Stimulated activated naive CD8-positive, alpha-beta T cell treated with anti-CD3 and anti-CD28 coated beads, Interleukin-15, Interleukin-2, amounts not matched to agents 100 U/mL and 50 U/mL, for 24 hours (primary cell): ENCODE measurements at regions not wholly inside any gene's neighbourhood (a gene's known extent, or its start where the extent isn't known, plus 50 kb on each side); places are given as distances from the start of the nearest gene placed in this dataset.
"Not testable (repeated sequence)": the region's sequence is repeated elsewhere in the genome, so short reads cannot be mapped to it uniquely, and the experiment has no call there.

Source experiments
- ATAC-seq: fragments of 150-1000 bp; cut with Tn5 transposase; one replicate; pipeline ENCODE4 v1.10.0; 2021
- DNase-seq: peaks from one replicate; pipeline ENCODE4 v3.0.0; 2021

DNA sequence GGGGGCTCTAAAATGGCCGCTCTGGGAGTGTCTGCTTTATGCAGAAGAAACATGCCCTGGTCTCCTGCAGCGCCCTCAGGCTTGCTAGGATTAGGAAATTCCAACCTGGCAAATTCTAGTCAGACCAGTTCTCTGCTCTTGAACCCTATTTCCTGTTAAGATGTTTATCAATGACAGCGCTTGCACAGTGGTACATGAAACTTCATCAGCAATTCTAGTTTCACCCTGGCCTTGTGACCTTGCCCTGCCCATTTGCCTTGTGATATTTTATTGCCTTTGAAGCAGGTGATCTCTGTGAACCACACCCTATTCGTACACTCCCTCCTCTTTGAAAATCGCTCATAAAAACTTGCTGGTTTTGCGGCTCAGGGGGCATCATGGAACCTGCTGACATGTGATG is 1184.0 kb downstream of the JRKL start:
- ATAC-seq, DNase-seq: not testable (repeated sequence)

DNA sequence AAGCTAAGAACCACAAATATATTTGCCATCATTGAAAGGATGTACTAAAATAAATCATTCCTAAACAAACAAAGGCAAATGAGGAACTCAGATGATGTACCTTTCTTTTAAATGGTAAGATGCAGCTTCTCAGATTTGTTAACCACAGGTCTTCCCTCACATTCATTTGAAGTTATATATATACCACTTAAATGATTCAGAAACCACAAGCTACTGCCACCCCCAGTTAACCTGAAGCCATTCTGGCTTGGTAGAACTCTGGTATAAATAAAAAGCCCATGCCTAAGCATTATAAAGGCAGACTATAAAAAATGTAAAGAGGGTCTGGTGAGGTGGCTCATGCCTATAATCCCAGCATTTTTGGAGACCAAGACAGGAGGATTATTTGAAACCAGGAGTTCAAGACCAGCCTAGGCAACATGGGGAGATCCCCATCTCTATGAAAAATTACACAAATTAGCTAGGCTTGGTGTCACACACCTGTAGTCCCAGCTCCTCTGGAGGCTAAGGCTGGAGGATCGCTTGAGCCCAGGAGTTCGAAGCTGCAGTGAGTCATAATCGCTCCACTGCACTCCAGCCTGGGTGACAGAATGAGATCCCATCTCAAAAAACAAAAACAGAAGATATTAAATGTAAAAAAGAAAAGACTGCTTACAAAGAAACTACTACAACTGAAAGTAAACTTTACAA is 1185.3 kb downstream of the JRKL start:
- DNase-seq: no peak

GRCh38 chr11:97607291-97608000 is 1217.6 kb downstream of the JRKL start:
- DNase-seq: no peak
- no peak for ATAC-seq

More for the DNA sequence above, 1185.3 kb downstream of the JRKL start:
- no peak for ATAC-seq

- no peak for DNase-seq
- ATAC-seq: no peak
Observed at GRCh38 chr11:97610000-97610399, 1220.2 kb downstream of the JRKL start.

- ATAC-seq: no peak
- DNase-seq: no peak
Observed at GRCh38 chr11:97610854-97611253, 1221.0 kb downstream of the JRKL start.

GRCh38 chr11:97611345-97611744 is 1221.5 kb downstream of the JRKL start:
- DNase-seq (no peak), ATAC-seq (no peak)

DNA sequence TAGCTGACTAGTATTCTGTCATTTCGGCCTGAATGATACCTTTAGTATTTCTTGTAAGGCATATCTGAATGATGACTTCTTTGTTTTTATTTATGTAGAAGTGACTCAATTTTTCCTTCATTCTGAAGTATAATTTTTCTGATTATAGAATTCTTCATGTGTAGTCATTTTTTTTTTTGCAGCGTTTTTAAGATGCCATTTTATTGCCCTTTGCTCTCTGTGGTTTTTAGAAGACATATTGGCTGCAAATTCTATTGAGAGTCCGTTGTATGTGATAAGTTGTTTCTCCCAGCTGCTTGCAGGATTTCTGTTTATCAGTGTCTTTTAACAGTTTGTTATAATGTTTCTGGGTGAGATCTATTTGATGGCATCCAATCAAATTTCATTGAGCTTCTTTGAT is 1224.8 kb downstream of the JRKL start:
- ATAC-seq (no peak), DNase-seq (no peak)

GRCh38 chr11:97615546-97615945 is 1225.7 kb downstream of the JRKL start:
- DNase-seq (no peak), ATAC-seq (no peak)

- DNase-seq: no peak
- ATAC-seq: no peak
Observed at GRCh38 chr11:97617031-97617430, 1227.2 kb downstream of the JRKL start.

DNA sequence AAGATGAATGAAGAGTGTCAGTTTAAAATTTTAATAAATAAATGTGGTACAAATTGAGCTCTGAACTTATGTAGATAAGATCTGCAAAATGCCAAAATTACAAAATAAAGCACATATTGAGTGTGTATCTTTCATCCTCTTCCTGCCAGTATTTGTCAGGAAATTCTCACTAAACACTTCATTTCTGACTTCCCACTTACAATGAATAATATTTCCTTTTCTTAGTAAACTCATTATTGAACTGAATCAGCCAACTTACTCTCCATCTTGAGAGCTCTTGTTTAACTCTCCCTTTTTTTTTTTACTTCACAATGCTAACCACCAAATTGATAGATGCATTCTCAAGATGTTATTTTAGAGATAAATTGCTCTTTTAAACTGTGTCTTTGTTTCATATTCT is 1230.2 kb downstream of the JRKL start:
- ATAC-seq (no peak), DNase-seq (no peak)

DNA sequence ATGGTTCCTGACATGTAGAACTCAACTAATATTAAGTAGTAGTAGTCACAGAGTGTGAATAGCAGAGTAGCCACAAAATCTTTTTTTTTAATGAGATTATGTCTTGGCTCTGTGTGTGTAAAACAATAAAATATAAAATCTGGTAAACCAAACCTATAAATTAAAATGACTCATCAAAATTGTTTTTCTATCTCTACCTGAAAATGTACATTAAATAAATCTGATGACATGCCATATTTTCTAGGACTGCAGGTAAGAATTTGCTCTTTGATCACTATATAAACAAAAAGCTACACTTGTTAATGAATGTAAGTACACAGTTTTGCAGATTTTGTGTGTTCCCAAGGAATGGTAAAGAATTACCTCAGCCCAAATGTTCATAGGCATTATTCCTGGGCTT is 1231.5 kb downstream of the JRKL start:
- ATAC-seq: no peak
- no peak for DNase-seq

GRCh38 chr11:97622795-97623194 is 1233.0 kb downstream of the JRKL start:
- ATAC-seq (no peak), DNase-seq (no peak)

DNA sequence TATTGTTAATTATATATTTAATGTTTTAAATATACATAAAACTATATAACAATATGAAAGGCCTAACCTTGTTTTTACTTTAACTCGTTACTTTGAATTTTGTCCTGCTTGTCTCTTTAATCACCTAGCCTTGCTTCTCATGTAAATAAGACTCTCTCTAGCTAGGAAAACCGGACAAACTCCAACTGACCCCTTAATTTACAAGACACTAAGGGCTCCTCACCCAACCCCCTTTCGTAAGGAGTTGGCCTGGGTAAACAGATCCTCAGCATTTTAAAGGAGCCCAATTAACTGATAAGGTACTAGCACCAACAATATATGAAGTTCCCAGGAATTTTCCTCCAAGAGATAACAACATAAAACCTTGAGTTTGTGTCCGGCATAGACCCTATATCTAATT is 1246.9 kb downstream of the JRKL start:
- DNase-seq, ATAC-seq: not testable (repeated sequence)

DNA sequence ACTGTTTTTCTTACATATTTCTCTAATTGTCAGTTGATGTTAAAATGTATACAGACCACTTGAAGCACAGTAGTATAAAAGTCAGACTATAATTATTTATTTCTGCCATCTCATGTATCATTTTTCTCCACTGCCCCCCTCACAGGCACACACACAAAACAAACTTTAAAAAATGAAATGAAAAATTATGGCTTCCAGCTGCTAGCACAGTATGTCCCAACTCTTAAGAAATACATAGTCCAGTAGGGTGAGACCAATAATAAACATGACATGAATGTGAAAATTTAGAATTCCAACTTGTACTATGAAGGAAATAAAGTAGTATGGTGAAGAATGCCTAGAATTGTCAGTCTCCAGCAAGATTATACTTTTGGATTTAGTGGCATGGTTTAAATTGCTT is 1247.9 kb downstream of the JRKL start:
- DNase-seq (no peak), ATAC-seq (no peak)

- DNase-seq: no peak
- ATAC-seq: no peak
Observed at GRCh38 chr11:97638641-97639224, 1248.9 kb downstream of the JRKL start.

- DNase-seq: no peak
Observed at GRCh38 chr11:97641988-97642387, 1252.2 kb downstream of the JRKL start.

DNA sequence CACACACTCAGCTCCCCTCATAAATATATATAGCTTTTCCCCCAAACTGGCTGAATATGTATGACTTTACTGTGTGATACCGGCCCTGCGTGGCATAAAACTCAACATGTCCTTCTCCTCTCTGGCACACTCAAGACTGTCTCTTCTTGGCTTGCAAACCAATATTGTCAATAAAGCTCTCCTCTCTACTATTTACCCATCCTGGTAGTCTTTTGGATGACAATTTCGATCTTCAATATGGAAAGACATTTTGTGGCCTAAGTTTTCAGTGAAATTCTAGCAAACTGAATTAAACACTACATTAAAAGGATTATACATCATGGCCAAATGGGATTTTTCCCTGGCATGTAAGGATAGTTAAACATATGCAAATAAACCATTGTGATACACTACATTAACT is 1255.9 kb downstream of the JRKL start:
- DNase-seq (no peak), ATAC-seq (no peak)

More at GRCh38 chr11:97641988-97642387, 1252.2 kb downstream of the JRKL start:
- ATAC-seq: no peak

DNA sequence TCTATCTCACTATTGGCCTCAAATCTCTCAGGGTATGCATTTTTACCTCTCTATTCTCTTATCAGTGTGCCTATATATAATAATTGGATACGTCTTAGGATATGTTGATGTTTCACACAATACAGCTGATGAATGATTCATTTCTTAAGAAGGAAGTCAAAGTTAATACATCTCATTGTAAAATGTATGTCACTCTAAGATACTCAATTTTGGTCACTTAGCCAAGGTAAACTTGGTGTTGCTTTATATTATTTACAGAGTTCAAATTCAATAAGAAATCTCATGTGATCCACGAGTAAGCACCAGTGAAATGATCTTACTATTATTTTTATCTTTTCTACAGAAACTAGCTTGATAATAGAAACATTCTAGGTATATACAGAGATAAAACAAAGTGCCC is 1266.5 kb downstream of the JRKL start:
- ATAC-seq (no peak), DNase-seq (no peak)

- DNase-seq (no peak), ATAC-seq (no peak)
Observed at GRCh38 chr11:97657852-97658251, 1268.0 kb downstream of the JRKL start.

- no peak for ATAC-seq
- DNase-seq: no peak
Observed at GRCh38 chr11:97667057-97667456, 1277.2 kb downstream of the JRKL start.

DNA sequence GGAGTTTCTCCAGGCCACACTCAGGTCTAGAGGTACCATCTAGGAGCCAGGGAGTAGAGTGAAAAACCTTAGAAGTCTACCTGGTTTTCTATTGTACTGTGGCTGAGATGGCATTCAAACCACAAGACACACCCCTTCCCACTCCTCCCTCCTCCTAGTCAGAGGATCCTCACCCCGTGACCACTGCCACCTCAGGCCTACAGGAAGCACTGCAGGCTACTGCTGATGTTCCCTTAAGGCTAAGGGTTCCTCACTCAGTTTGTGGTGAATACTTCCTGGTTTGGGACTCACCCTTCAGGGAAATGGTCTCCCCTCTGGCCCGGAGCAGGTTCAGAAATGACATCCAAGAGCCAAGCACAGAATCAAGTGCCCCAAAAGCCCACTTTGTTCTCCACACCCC is 1293.9 kb downstream of the JRKL start:
- DNase-seq (no peak), ATAC-seq (no peak)

DNA sequence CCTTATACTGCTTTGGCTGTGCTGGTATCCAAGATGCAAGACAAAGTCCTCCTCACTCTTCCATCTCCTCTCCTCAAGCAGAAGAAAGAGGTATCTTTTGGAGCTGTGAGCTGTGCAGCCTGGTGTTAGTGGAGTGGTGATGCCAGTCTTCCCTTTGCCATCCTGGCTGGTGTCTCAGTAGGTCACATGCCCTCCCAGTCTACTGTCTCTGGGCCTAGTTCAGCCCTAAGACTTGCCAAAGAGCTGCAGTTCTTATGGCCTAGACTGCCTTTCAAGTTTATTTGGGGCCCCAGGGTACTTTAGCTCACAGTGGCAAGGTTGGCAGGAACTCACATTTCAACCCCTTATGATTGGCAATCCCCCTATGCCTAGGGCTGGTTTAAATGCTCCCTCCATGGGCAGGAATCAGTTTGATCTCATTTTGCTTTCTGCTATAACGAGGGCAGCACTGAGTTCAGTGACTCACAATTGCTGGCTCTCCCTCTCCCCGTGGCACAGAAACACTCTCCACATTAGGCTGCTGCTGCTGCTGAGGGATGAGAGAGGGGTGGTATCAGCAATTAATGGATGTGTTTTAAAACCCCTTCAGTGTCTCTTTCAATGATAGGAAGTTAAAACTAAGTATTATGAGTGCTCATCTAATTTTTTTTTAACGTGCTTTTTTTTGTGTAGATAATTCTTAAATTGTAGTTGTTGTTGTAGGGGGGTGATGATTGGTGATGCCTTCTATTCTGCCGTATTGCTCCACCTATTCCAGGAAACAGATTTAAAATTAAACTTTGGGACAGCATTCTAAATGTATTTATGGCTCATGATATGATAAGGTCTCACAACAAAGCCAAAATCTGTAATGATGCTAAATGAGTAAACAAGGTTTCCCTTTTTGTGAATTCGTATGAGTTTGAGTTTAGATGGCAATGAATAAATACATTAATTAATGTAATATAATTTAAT is 1295.0 kb downstream of the JRKL start:
- no peak for DNase-seq

More for the DNA sequence above, 1295.0 kb downstream of the JRKL start:
- ATAC-seq: no peak
